ENCODE measurements at regions not wholly inside any gene's neighbourhood (a gene's known extent, or its start where the extent isn't known, plus 50 kb on each side); places are given as distances from the start of the nearest gene placed in this dataset.
A peak's percentile ranks its signal among the peaks of the same experiment; 100 is the strongest.

DNA sequence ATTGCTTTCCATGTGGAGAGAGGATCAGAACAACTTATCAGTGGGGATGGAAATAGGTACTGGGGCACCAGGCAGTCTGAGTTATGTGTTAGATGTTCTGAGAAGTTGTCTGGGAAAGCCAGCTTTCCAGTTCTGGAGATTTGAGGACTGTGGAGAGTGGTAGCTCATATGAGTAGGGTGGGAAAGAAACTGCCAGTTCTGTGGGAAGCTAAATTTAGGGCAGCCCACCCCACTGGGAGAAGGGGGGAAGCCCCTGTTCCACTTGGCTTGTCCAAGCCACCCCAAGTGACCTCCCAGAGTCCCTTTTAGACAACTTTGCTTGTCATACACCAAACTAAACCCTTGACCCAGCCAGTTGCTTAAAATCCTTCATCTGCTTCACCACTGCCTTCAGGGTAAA lies 189.5 kb downstream of the REEP3 start:
- Histone ChIP-seq H3K4me1 (peaks cover 57% of the 10 kb centered on the region), H3K4me3 (no peak overlapping the region), H3K27me3 (no peaks in the 10 kb centered on the region), H3K27ac (no peak overlapping the region), H3K9me3 (no peaks in the 10 kb centered on the region), H3K36me3 (no peaks in the 10 kb centered on the region)
- TF ChIP-seq POLR2AphosphoS5 (IDR thresholded peaks at IDR 0.05) (no peak), POLR2A (IDR thresholded peaks at IDR 0.05) (no peak), EP300 (IDR thresholded peaks at IDR 0.05) (no peak)
- TF ChIP-seq, protein P1, sequence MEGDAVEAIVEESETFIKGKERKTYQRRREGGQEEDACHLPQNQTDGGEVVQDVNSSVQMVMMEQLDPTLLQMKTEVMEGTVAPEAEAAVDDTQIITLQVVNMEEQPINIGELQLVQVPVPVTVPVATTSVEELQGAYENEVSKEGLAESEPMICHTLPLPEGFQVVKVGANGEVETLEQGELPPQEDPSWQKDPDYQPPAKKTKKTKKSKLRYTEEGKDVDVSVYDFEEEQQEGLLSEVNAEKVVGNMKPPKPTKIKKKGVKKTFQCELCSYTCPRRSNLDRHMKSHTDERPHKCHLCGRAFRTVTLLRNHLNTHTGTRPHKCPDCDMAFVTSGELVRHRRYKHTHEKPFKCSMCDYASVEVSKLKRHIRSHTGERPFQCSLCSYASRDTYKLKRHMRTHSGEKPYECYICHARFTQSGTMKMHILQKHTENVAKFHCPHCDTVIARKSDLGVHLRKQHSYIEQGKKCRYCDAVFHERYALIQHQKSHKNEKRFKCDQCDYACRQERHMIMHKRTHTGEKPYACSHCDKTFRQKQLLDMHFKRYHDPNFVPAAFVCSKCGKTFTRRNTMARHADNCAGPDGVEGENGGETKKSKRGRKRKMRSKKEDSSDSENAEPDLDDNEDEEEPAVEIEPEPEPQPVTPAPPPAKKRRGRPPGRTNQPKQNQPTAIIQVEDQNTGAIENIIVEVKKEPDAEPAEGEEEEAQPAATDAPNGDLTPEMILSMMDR (IDR thresholded peaks at IDR 0.05), result no peak
- DNase-seq (ENCODE audit: low spot score in 2 of 2), result no peak

DNA sequence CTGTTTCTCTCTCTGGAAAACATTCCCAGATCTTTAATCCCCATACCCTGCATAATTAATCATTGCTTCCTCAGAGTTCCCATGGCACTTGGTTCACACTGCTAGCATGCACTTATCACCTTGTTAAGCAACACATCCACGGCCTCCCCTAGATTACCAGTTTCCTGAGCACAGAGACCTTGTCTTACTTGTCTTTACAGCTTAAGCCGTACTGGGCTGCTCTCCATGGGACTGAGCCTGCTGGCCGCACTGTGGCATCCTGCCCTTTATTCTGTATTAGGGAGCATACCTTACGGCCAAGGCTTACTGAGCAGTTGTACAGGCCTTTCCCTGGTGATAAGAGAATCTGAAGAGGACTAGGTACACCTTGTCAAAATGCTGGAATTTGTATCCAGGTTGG lies 190.2 kb downstream of the REEP3 start:
- Histone ChIP-seq H3K27me3 (no peaks in the 10 kb centered on the region), H3K27ac (peak overlapping the region; percentile 81), H3K36me3 (no peaks in the 10 kb centered on the region), H3K9me3 (no peaks in the 10 kb centered on the region), H3K4me3 (no peak overlapping the region), H3K4me1 (peaks cover 55% of the 10 kb centered on the region)
- DNase-seq (ENCODE audit: low spot score in 2 of 2), result no peak
- 69% methylated on average over 4 of the region's 4 CpGs for WGBS
- TF ChIP-seq, protein P1 (IDR thresholded peaks at IDR 0.05), result no peak
- TF ChIP-seq POLR2AphosphoS5 (IDR thresholded peaks at IDR 0.05) (no peak), POLR2A (IDR thresholded peaks at IDR 0.05) (no peak), EP300 (IDR thresholded peaks at IDR 0.05) (no peak)

DNA sequence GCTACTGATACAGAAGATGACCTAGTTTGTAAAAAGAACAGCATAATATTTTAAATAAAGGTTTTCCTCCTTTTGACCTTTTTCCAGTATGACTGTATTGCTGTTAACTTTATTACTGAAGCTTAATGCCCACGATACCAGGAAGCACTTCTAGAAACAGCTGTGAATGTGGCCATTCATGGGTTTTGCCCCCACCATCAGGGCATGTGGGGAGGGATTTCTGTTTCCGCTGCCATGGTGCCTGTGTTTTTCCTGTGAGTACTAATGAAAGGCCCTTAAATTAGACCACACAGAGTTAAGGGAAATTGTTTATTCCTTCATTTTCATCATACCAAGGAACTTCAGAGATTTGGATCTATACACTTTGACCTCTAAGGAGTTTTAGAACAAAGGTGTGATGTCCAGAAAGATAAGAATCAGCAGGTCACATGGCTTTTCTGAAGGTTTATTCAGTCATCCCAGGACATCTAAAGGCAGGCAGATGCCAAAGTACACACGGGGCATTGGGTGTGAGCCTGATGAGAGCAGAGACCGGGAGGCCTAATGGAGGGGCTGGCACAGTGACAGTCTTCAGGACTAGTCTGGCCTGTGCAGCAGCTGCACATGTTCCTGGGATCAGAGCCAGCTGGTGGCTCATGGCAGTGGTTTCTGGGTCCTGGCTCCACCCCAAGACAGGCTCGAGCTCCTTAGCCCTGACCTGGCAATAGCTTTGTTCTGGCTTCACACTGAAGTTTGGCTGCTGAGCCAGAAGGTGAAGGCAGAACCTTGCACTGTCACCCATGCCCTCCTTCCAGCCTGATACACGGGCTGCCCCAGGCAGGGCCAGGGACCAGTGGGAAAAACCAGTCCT lies 190.9 kb downstream of the REEP3 start:
- no peak overlapping the region for H3K4me3 ChIP-seq
- TF ChIP-seq, protein P1 (IDR thresholded peaks at IDR 0.05), result no peak
- peak in 2 of 3 donors; percentile 66 to 69 for TF ChIP-seq POLR2AphosphoS5 (IDR thresholded peaks at IDR 0.05)

DNA sequence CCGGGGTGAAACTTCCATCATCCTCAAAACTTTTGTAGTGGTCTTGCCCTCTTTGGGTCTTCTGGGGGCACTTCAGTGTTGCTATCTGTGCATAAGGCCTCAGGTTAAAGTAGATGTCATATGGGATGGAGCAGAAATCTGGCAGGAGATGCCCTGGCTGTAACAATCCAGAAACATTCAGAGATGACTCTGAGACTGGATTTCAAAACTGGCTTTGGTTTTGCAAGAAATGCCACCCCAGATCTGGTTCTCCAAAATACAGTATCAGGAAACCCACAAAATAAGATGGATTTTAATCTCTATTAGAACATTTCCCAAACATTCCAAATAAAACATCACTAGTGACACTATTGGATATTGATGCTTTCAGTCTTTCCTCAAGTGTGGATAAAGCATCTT lies 191.5 kb downstream of the REEP3 start:
- peak overlapping the region; percentile 81 for H3K27ac ChIP-seq
- no peaks in the 10 kb centered on the region for H3K27me3 ChIP-seq
- no peak overlapping the region for H3K4me3 ChIP-seq
- no peaks in the 10 kb centered on the region for H3K9me3 ChIP-seq
- DNase-seq (ENCODE audit: low spot score in 2 of 2), result no peak
- WGBS, result 25% methylated on average over 1 of the region's 1 CpG
- TF ChIP-seq EP300 (IDR thresholded peaks at IDR 0.05) (no peak), POLR2A (IDR thresholded peaks at IDR 0.05) (no peak), POLR2AphosphoS5 (IDR thresholded peaks at IDR 0.05) (no peak)
- TF ChIP-seq, protein P1 (IDR thresholded peaks at IDR 0.05), result no peak
- peaks cover 44% of the 10 kb centered on the region for H3K4me1 ChIP-seq
- H3K36me3 ChIP-seq, result no peaks in the 10 kb centered on the region

More for the DNA sequence above, 190.9 kb downstream of the REEP3 start:
- Histone ChIP-seq H3K27me3 (no peaks in the 10 kb centered on the region), H3K9me3 (no peaks in the 10 kb centered on the region), H3K4me1 (peaks cover 48% of the 10 kb centered on the region), H3K27ac (peak overlapping the region; percentile 81), H3K36me3 (no peaks in the 10 kb centered on the region)
- DNase-seq (ENCODE audit: low spot score in 2 of 2), result peak; percentile 94 to 96
- 22% methylated on average over 5 of the region's 6 CpGs for WGBS

DNA sequence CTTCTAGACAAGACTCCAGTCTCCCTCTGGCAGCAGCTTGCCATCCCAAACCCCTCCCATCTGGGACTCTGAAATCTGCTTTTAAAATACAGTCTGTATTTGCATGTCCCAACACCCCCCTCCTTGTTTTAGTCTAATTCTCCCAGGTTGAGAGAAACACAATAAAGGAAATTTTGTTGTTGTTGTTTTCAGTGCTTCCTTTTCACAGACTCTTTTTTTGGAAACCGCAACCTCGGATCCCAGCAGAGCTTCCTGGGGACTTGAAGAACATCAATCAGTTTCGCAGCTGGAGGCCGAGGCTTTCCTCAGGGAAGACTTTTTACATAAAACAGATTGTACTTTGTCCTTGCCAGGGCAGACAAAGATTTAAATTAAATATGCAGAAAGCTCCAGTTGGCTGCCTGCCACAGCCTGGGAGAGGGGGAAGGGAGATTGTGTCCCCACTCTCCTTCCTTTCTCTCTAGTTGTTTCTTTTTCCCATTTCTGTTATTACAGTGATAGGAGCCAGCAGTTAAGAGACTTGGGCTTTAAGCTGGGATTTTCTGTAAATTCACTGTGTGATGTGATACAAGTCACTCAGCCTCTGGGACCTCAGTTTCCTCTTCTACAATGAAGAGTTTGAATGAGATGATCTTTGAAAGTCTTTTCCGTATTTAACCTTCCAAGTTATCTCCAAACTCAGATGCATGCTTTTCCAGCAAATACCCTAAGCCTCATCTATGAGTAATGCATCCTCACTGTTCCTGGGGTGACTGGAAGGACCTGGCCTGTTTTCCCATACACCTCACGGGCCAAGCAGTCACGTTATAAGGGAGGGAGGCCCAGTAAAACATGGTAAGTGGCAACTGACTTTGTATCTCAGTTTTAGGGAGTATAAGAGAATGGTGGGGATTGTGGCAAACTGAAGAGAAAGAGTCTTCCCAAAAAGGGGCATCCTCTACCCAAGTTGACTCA lies 192.3 kb downstream of the REEP3 start:
- peak overlapping the region; percentile 81 for H3K27ac ChIP-seq
- 29% methylated on average over 7 of the region's 7 CpGs for WGBS
- DNase-seq (ENCODE audit: low spot score in 2 of 2), result no peak

More for the DNA sequence above, 192.3 kb downstream of the REEP3 start:
- H3K9me3 ChIP-seq, result no peaks in the 10 kb centered on the region
- H3K4me3 ChIP-seq, result no peak overlapping the region
- H3K27me3 ChIP-seq, result no peaks in the 10 kb centered on the region
- TF ChIP-seq POLR2AphosphoS5 (IDR thresholded peaks at IDR 0.05), result no peak
- peaks cover 37% of the 10 kb centered on the region for H3K4me1 ChIP-seq
- H3K36me3 ChIP-seq, result no peaks in the 10 kb centered on the region
